ENCODE measurements at regions not wholly inside any gene's neighbourhood (a gene's known extent, or its start where the extent isn't known, plus 50 kb on each side); places are given as distances from the start of the nearest gene placed in this dataset.
A peak's percentile ranks its signal among the peaks of the same experiment; 100 is the strongest.

DNA sequence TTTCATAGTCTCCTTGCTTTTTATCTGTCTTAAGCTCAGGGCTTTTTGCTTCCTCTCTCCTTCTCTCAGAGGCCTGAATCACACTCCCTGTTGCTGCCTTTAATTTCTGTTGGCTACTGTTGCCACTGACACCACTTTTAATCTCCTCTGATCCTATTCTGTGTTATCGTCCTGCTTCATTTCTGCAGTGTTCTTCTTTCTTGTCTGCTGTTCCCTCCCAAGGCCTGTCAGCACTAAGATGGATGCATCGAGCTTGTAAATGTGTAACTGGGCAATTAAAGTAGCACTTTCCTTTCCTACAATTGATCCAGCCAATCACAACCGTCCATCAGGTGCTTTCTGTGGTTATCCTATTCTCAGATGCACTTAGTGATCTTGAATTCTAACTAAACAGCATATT lies 71.3 kb upstream of the VEPH1 start:
- TF ChIP-seq, protein P1, sequence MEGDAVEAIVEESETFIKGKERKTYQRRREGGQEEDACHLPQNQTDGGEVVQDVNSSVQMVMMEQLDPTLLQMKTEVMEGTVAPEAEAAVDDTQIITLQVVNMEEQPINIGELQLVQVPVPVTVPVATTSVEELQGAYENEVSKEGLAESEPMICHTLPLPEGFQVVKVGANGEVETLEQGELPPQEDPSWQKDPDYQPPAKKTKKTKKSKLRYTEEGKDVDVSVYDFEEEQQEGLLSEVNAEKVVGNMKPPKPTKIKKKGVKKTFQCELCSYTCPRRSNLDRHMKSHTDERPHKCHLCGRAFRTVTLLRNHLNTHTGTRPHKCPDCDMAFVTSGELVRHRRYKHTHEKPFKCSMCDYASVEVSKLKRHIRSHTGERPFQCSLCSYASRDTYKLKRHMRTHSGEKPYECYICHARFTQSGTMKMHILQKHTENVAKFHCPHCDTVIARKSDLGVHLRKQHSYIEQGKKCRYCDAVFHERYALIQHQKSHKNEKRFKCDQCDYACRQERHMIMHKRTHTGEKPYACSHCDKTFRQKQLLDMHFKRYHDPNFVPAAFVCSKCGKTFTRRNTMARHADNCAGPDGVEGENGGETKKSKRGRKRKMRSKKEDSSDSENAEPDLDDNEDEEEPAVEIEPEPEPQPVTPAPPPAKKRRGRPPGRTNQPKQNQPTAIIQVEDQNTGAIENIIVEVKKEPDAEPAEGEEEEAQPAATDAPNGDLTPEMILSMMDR (IDR thresholded peaks at IDR 0.05; ENCODE audit: low read depth, low read length, missing control alignments): no peak
- H3K27me3 ChIP-seq (replicated peaks): no peaks in the 10 kb centered on the region
- no peak overlapping the region for H3K27ac ChIP-seq
- DNase-seq: no peak
- no peak overlapping the region for H3K4me3 ChIP-seq (ENCODE audit: low read depth, low read length)
- in situ Hi-C loops (cut with HindIII; ENCODE audit: low pct_ligation_motif_present, low sequenced_read_pairs): no loop called here
- no peaks in the 10 kb centered on the region for H3K36me3 ChIP-seq (replicated peaks)

GRCh38 chr3:157573780-157574378 lies 70.7 kb upstream of the VEPH1 start:
- Histone ChIP-seq H3K36me3 (replicated peaks) (no peaks in the 10 kb centered on the region), H3K4me3 (ENCODE audit: low read depth, low read length) (no peak overlapping the region), H3K27me3 (replicated peaks) (no peaks in the 10 kb centered on the region), H3K27ac (no peak overlapping the region)
- TF ChIP-seq, protein P1 (IDR thresholded peaks at IDR 0.05; ENCODE audit: low read depth, low read length, missing control alignments): no peak
- no peak for DNase-seq
- in situ Hi-C loops (cut with HindIII; ENCODE audit: low pct_ligation_motif_present, low sequenced_read_pairs): no loop called here

DNA sequence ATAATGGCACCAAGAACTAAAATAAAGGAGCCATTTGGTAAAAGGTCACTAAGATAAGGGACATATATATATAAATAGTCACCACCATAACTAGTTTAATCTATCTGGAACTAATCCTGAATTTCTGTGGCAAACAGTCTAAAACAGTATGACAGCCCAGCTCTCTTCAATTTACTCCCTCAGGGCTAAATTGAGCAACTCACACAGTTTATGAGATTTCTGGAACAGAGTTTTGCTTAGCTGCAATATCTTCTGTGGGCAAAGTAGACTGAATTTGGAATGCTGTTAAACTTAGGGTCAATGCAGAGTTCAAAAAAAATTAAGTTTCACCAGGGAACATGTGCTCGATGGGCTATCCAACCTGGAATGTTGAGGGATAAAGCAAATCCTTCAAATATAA lies 70.1 kb upstream of the VEPH1 start:
- DNase-seq: no peak
- Histone ChIP-seq H3K27me3 (replicated peaks) (no peaks in the 10 kb centered on the region), H3K27ac (no peak overlapping the region), H3K36me3 (replicated peaks) (no peaks in the 10 kb centered on the region), H3K4me3 (ENCODE audit: low read depth, low read length) (no peak overlapping the region)
- TF ChIP-seq, protein P1 (IDR thresholded peaks at IDR 0.05; ENCODE audit: low read depth, low read length, missing control alignments): no peak
- in situ Hi-C loops (cut with HindIII; ENCODE audit: low pct_ligation_motif_present, low sequenced_read_pairs): no loop called here

- H3K36me3 ChIP-seq (replicated peaks): no peaks in the 10 kb centered on the region
- H3K27me3 ChIP-seq (replicated peaks): no peaks in the 10 kb centered on the region
- in situ Hi-C loops (cut with HindIII; ENCODE audit: low pct_ligation_motif_present, low sequenced_read_pairs): no loop called here
- no peak overlapping the region for H3K4me3 ChIP-seq (ENCODE audit: low read depth, low read length)
- TF ChIP-seq, protein P1 (IDR thresholded peaks at IDR 0.05; ENCODE audit: low read depth, low read length, missing control alignments): peak; percentile 85
- DNase-seq: peak; percentile 64
- H3K27ac ChIP-seq: no peak overlapping the region
Observed at GRCh38 chr3:157572559-157573270, 69.5 kb upstream of the VEPH1 start.

GRCh38 chr3:157566596-157566995 lies 63.4 kb upstream of the VEPH1 start:
- Histone ChIP-seq H3K27me3 (replicated peaks) (no peaks in the 10 kb centered on the region), H3K36me3 (replicated peaks) (no peaks in the 10 kb centered on the region), H3K4me3 (ENCODE audit: low read depth, low read length) (no peak overlapping the region), H3K27ac (no peak overlapping the region)
- no peak for DNase-seq
- in situ Hi-C loops (cut with HindIII; ENCODE audit: low pct_ligation_motif_present, low sequenced_read_pairs): no loop called here
- TF ChIP-seq, protein P1 (IDR thresholded peaks at IDR 0.05; ENCODE audit: low read depth, low read length, missing control alignments): no peak
